Heart left ventricle (tissue), 16 donors: ENCODE measurements at regions not wholly inside any gene's neighbourhood (a gene's known extent, or its start where the extent isn't known, plus 50 kb on each side); places are given as distances from the start of the nearest gene placed in this dataset.

Source experiments
- ATAC-seq, 4 donors: fragments of 200-7000 bp; cut with Tn5 transposase; one replicate each; pipeline ENCODE4 v1.9.1; 2020 to 2022; ENCODE audit warnings: moderate library complexity in 4 of 4, mild to moderate bottlenecking in 3 of 4, moderate number of reproducible peaks in 1 of 4
- DNase-seq, 5 donors: peaks; one replicate each; pipeline ENCODE4 v3.0.0-alpha.2; 2020
- H3K27ac ChIP-seq, 12 donors: fragments of 200-600 bp; sonication (generic) in 4 of 12; one replicate each; pipeline versions ENCODE4 v1.5.0 to v1.8.0; 2016 to 2022; ENCODE audit warnings: mild to moderate bottlenecking in 2 of 12
- H3K27me3 ChIP-seq, 9 donors: fragments of 200-600 bp; sonication (generic) in 2 of 9; one replicate each; pipeline versions ENCODE4 v1.5.1 to v1.8.0; 2016 to 2022; ENCODE audit warnings: mild to moderate bottlenecking in 3 of 9
- H3K36me3 ChIP-seq, 9 donors: fragments of 200-600 bp; sonication (generic) in 2 of 9; one replicate each; pipeline versions ENCODE4 v1.5.0 to v1.8.0; 2018 to 2022; ENCODE audit warnings: mild to moderate bottlenecking in 2 of 9
- H3K4me1 ChIP-seq, 12 donors: fragments of 200-600 bp; sonication (generic) in 4 of 12; one replicate each; pipeline versions ENCODE4 v1.5.0 to v1.8.0; 2016 to 2022; ENCODE audit warnings: mild to moderate bottlenecking in 3 of 12
- H3K4me3 ChIP-seq, 12 donors: fragments of 200-600 bp; sonication (generic) in 4 of 12; one replicate each; pipeline versions ENCODE4 v1.5.0 to v1.8.0; 2017 to 2022; ENCODE audit warnings: mild to moderate bottlenecking in 9 of 12, moderate library complexity in 4 of 12
- H3K9me3 ChIP-seq, 12 donors: fragments of 200-600 bp; sonication (generic) in 4 of 12; one replicate each; pipeline versions ENCODE4 v1.5.0 to v1.8.0; 2016 to 2022; ENCODE audit warnings: mild to moderate bottlenecking in 1 of 12
- POLR2A ChIP-seq, 2 donors: fragments of 450-650 bp; IDR thresholded peaks; one replicate each; pipeline ENCODE4 v1.6.1; 2017; ENCODE audit warnings: antibody characterized with exemption in 2 of 2, mild to moderate bottlenecking in 2 of 2, moderate library complexity in 2 of 2
- WGBS, 4 donors: extraction: QIAGEN DNeasy Blood & Tissue Kit in 2 of 4; methylation state at CpG; one replicate each; pipeline versions ENCODE4 v1.1.5 to v1.1.7; 2013 to 2018; 5-methylcytosine and 5-hydroxymethylcytosine counted together
- intact Hi-C, 10 donors: fragments of 100-400 bp; cut with DNase I; formaldehyde crosslinking; loops; one replicate each; pipeline versions ENCODE4 v1.11.1 to v1.14.2; 2022
- TF ChIP-seq, protein P1 (sequence below), 12 donors: fragments of 200-600 bp; sonication (generic) in 4 of 12; IDR thresholded peaks; one replicate each; pipeline versions ENCODE4 v1.5.0 to v1.8.0; 2018 to 2022; ENCODE audit warnings: antibody characterized with exemption in 12 of 12, mild to moderate bottlenecking in 5 of 12
- donor health status: ischemic (EF 13 %, LVEDD 7.1; RV severe dilation, severe dysfunction).
- donor health status: healthy with polysubstance abuse.
- donor health status: DM: no; HTN: yes; CAD: no.
- donor health status: DM: no; HTN: no; CAD: no.
- donor health status: ischemic (EF 25% LVEDD 6.9; RV normal size, moderate dysfunction).
- donor health status: ischemic (EF 25% LVEDD 5.7; RV mildly dilated, moderate dysfunction).
- donor health status: healthy.
- donor health status: DM: yes; HTN: yes; CAD: no.
- donor health status: ischemic (EF 35%, LVEDD 5.7; RV mildly dilated, moderate dysfunction).
- donor health status: nonischemic (EF 11% LVEDD 7.7; RV severe dilation, severe dysfunction).
- donor health status: DM: yes; HTN: yes; CAD: no.
- donor health status: PGD.
- donor health status: ischemic (EF 29% LVEDD 5.4; RV normal size, mild dysfunction).
- donor health status: nonischemic (EF 23%, LVEDD 6.1; RV moderate dilation, normal function).

GRCh38 chr16:17793354-17793753 lies 322.6 kb upstream of the XYLT1 start:
- H3K9me3 ChIP-seq = no peaks in the 10 kb centered on the region
- H3K36me3 ChIP-seq = no peaks in the 10 kb centered on the region
- no peak overlapping the region for H3K4me3 ChIP-seq
- WGBS, 4 donors = 64 to 72% (median 65%) methylated on average over 1 of the region's 1 CpG
- no peak overlapping the region for H3K27ac ChIP-seq
- peaks cover 0 to 7% (median 0%) of the 10 kb centered on the region in 9 donors for H3K27me3 ChIP-seq
- intact Hi-C loops = no loop called here
- DNase-seq (no peak), ATAC-seq (no peak)
- no peaks in the 10 kb centered on the region for H3K4me1 ChIP-seq
- TF ChIP-seq, protein P1, sequence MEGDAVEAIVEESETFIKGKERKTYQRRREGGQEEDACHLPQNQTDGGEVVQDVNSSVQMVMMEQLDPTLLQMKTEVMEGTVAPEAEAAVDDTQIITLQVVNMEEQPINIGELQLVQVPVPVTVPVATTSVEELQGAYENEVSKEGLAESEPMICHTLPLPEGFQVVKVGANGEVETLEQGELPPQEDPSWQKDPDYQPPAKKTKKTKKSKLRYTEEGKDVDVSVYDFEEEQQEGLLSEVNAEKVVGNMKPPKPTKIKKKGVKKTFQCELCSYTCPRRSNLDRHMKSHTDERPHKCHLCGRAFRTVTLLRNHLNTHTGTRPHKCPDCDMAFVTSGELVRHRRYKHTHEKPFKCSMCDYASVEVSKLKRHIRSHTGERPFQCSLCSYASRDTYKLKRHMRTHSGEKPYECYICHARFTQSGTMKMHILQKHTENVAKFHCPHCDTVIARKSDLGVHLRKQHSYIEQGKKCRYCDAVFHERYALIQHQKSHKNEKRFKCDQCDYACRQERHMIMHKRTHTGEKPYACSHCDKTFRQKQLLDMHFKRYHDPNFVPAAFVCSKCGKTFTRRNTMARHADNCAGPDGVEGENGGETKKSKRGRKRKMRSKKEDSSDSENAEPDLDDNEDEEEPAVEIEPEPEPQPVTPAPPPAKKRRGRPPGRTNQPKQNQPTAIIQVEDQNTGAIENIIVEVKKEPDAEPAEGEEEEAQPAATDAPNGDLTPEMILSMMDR (IDR thresholded peaks at IDR 0.05) = no peak
- TF ChIP-seq POLR2A (IDR thresholded peaks at IDR 0.05) = no peak

DNA sequence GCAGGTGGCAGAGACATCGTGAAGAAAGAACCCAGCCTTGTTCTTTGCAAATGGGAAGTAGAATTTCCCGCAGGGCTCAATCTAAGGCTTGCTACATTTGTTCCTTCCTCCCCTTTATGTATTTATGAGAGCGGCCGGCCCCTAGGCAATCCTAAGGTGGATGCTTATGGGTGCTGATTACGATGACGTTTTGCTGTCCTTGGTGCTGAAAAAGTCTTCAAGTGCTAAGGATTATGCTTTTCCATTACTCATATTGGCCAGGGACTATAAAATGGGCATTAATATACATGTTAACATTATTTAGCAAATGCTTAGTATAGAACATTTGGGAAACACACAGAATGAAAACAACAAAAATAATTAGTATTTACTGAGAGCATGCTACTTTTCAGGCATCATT lies 313.3 kb upstream of the XYLT1 start:
- Histone ChIP-seq H3K36me3 (no peaks in the 10 kb centered on the region), H3K4me1 (no peaks in the 10 kb centered on the region), H3K9me3 (no peaks in the 10 kb centered on the region), H3K4me3 (no peak overlapping the region), H3K27me3 (peaks cover 0 to 12% (median 0%) of the 10 kb centered on the region in 9 donors), H3K27ac (no peak overlapping the region)
- TF ChIP-seq POLR2A (IDR thresholded peaks at IDR 0.05) = no peak
- TF ChIP-seq, protein P1 (IDR thresholded peaks at IDR 0.05) = no peak
- ATAC-seq (no peak), DNase-seq (no peak)
- intact Hi-C loops = no loop called here
- 8 to 11% (median 11%) methylated on average over 6 of the region's 6 CpGs for whole genome bisulfite sequencing, 4 donors

- ATAC-seq (no peak), DNase-seq (no peak)
- Histone ChIP-seq H3K4me1 (no peaks in the 10 kb centered on the region), H3K36me3 (no peaks in the 10 kb centered on the region), H3K27ac (no peak overlapping the region), H3K9me3 (peaks cover 0 to 5% (median 0%) of the 10 kb centered on the region in 12 donors), H3K4me3 (no peak overlapping the region), H3K27me3 (peaks cover 0 to 20% (median 3%) of the 10 kb centered on the region in 9 donors)
- TF ChIP-seq POLR2A (IDR thresholded peaks at IDR 0.05) = no peak
- TF ChIP-seq, protein P1 (IDR thresholded peaks at IDR 0.05) = no peak
- 22 to 35% (median 27%) methylated on average over 5 of the region's 5 CpGs for WGBS, 4 donors
- intact Hi-C loops = no loop called here
These were observed 309.4 kb upstream of the XYLT1 start for GRCh38 chr16:17780181-17780580.

GRCh38 chr16:17777408-17777863 lies 306.7 kb upstream of the XYLT1 start:
- no peak for DNase-seq
- WGBS, 4 donors = 55 to 74% (median 71%) methylated on average over 3 of the region's 3 CpGs
- H3K27ac ChIP-seq = no peak overlapping the region

More at GRCh38 chr16:17777408-17777863, 306.7 kb upstream of the XYLT1 start:
- Histone ChIP-seq H3K9me3 (peaks cover 0 to 5% (median 0%) of the 10 kb centered on the region in 12 donors), H3K36me3 (no peaks in the 10 kb centered on the region), H3K4me1 (no peaks in the 10 kb centered on the region), H3K4me3 (no peak overlapping the region), H3K27me3 (peaks cover 0 to 12% (median 0%) of the 10 kb centered on the region in 9 donors)
- no peak for ATAC-seq
- intact Hi-C loops = no loop called here
- TF ChIP-seq, protein P1 (IDR thresholded peaks at IDR 0.05) = no peak
- no peak for TF ChIP-seq POLR2A (IDR thresholded peaks at IDR 0.05)
